ENCODE measurements at regions not wholly inside any gene's neighbourhood (a gene's known extent, or its start where the extent isn't known, plus 50 kb on each side); places are given as distances from the start of the nearest gene placed in this dataset.
A peak's percentile ranks its signal among the peaks of the same experiment; 100 is the strongest.

GRCh38 chr12:115079760-115080159, 395.8 kb upstream of the TBX3 start:
- TF ChIP-seq POLR2A (IDR thresholded peaks at IDR 0.05) (no peak), CTCF (IDR thresholded peaks at IDR 0.05) (peak in 2 of 7 experiments; percentile 28 to 54)
- no peaks in the 10 kb centered on the region for H3K9me3 ChIP-seq
- H3K4me1 ChIP-seq = peaks cover 23% of the 10 kb centered on the region
- WGBS, 2 donors = 47 to 54% methylated on average over 4 of the region's 4 CpGs
- intact Hi-C loops (cut with DNase I) = no loop called here
- ATAC-seq (peak; percentile 68), DNase-seq (peak; percentile 13 to 81 (median 42))
- H3K27me3 ChIP-seq = no peaks in the 10 kb centered on the region
- H3K36me3 ChIP-seq (replicated peaks in 1 of 2; ENCODE audit: insufficient read depth in 1 of 2, low read depth in 2 of 2) = no peaks in the 10 kb centered on the region
- H3K27ac ChIP-seq = peak overlapping the region in 1 of 4 donors; percentile 34
- H3K4me3 ChIP-seq = no peak overlapping the region

- intact Hi-C loops (cut with DNase I) = no loop called here
- no peaks in the 10 kb centered on the region for H3K9me3 ChIP-seq
- H3K27ac ChIP-seq = no peak overlapping the region
- H3K4me1 ChIP-seq = peaks cover 23% of the 10 kb centered on the region
- no peak overlapping the region for H3K4me3 ChIP-seq
- no peak for DNase-seq
- no peaks in the 10 kb centered on the region for H3K36me3 ChIP-seq (replicated peaks in 1 of 2; ENCODE audit: insufficient read depth in 1 of 2, low read depth in 2 of 2)
- TF ChIP-seq CTCF (IDR thresholded peaks at IDR 0.05) = no peak
- TF ChIP-seq POLR2A (IDR thresholded peaks at IDR 0.05) = no peak
- 12 to 25% methylated on average over 6 of the region's 6 CpGs for WGBS, 2 donors
- no peaks in the 10 kb centered on the region for H3K27me3 ChIP-seq
- ATAC-seq = no peak
Measured at GRCh38 chr12:115078990-115079389, 395.0 kb upstream of the TBX3 start.

- DNase-seq = no peak
- Histone ChIP-seq H3K4me1 (peaks cover 23% of the 10 kb centered on the region), H3K9me3 (no peaks in the 10 kb centered on the region), H3K4me3 (no peak overlapping the region), H3K36me3 (replicated peaks in 1 of 2; ENCODE audit: insufficient read depth in 1 of 2, low read depth in 2 of 2) (no peaks in the 10 kb centered on the region), H3K27me3 (no peaks in the 10 kb centered on the region), H3K27ac (no peak overlapping the region)
- no peak for ATAC-seq
- TF ChIP-seq POLR2A (IDR thresholded peaks at IDR 0.05) (no peak), CTCF (IDR thresholded peaks at IDR 0.05) (no peak)
- 7 to 32% methylated on average over 4 of the region's 4 CpGs for WGBS, 2 donors
- intact Hi-C loops (cut with DNase I) = no loop called here
Measured at GRCh38 chr12:115078334-115078733, 394.4 kb upstream of the TBX3 start.

GRCh38 chr12:115075552-115076170, 391.7 kb upstream of the TBX3 start:
- H3K27me3 ChIP-seq = no peaks in the 10 kb centered on the region
- H3K36me3 ChIP-seq (replicated peaks in 1 of 2; ENCODE audit: insufficient read depth in 1 of 2, low read depth in 2 of 2) = no peaks in the 10 kb centered on the region
- no peak for ATAC-seq
- no peak for DNase-seq
- no peak overlapping the region for H3K27ac ChIP-seq
- TF ChIP-seq POLR2A (IDR thresholded peaks at IDR 0.05) (no peak), CTCF (IDR thresholded peaks at IDR 0.05) (no peak)
- WGBS, 2 donors = 47 to 67% methylated on average over 3 of the region's 3 CpGs
- peaks cover 23% of the 10 kb centered on the region for H3K4me1 ChIP-seq
- no peak overlapping the region for H3K4me3 ChIP-seq
- no peaks in the 10 kb centered on the region for H3K9me3 ChIP-seq
- intact Hi-C loops (cut with DNase I) = no loop called here

- Histone ChIP-seq H3K4me1 (peaks cover 20% of the 10 kb centered on the region), H3K27me3 (no peaks in the 10 kb centered on the region), H3K4me3 (no peak overlapping the region), H3K27ac (no peak overlapping the region), H3K9me3 (no peaks in the 10 kb centered on the region), H3K36me3 (replicated peaks in 1 of 2; ENCODE audit: insufficient read depth in 1 of 2, low read depth in 2 of 2) (no peaks in the 10 kb centered on the region)
- no peak for ATAC-seq
- WGBS, 2 donors = 75 to 83% methylated on average over 5 of the region's 5 CpGs
- intact Hi-C loops (cut with DNase I) = no loop called here
- TF ChIP-seq CTCF (IDR thresholded peaks at IDR 0.05) (no peak), POLR2A (IDR thresholded peaks at IDR 0.05) (no peak)
- no peak for DNase-seq
Measured at GRCh38 chr12:115074617-115075016, 390.6 kb upstream of the TBX3 start.
